GM12872 (cell line): ENCODE measurements at regions not wholly inside any gene's neighbourhood (a gene's known extent, or its start where the extent isn't known, plus 50 kb on each side); places are given as distances from the start of the nearest gene placed in this dataset.

ENCODE experiments used
- CTCF ChIP-seq: IDR thresholded peaks from 3 replicates; pipeline ENCODE4 v1.5.1; 2011; ENCODE audit warnings: low read depth, mild to moderate bottlenecking, low read length, moderate library complexity; ENCODE audit not compliant: insufficient read depth

GRCh38 chr7:79528421-79528820, 75.0 kb upstream of the MAGI2 start:
- TF ChIP-seq CTCF = no peak

GRCh38 chr7:79524048-79524447, 70.6 kb upstream of the MAGI2 start:
- TF ChIP-seq CTCF = no peak

GRCh38 chr7:79523436-79523835, 70.0 kb upstream of the MAGI2 start:
- no peak for TF ChIP-seq CTCF

- no peak for TF ChIP-seq CTCF
Observed at GRCh38 chr7:79520543-79520942, 67.1 kb upstream of the MAGI2 start.

GRCh38 chr7:79515358-79515757, 61.9 kb upstream of the MAGI2 start:
- no peak for TF ChIP-seq CTCF

- TF ChIP-seq CTCF = no peak
Observed at GRCh38 chr7:79513261-79513660, 59.8 kb upstream of the MAGI2 start.

GRCh38 chr7:79512261-79512660, 58.8 kb upstream of the MAGI2 start:
- no peak for TF ChIP-seq CTCF

GRCh38 chr7:79507131-79507530, 53.7 kb upstream of the MAGI2 start:
- no peak for TF ChIP-seq CTCF
